H1 (cell line): ENCODE measurements at regions not wholly inside any gene's neighbourhood (a gene's known extent, or its start where the extent isn't known, plus 50 kb on each side); places are given as distances from the start of the nearest gene placed in this dataset.
A peak's percentile ranks its signal among the peaks of the same experiment; 100 is the strongest.

ENCODE experiments used
- CTCF ChIA-PET: fragments of 300-600 bp; sonication (Branson Sonifier 250); formaldehyde crosslinking; loops from one replicate; lab custom pipeline; 2021; ENCODE audit not compliant: partially characterized antibody; lab: Charles Lee
- POLR2A ChIA-PET: fragments of 300-600 bp; sonication (Branson Sonifier 250); formaldehyde crosslinking; loops from one replicate; lab custom pipeline; 2021; ENCODE audit warnings: inconsistent platforms; ENCODE audit not compliant: partially characterized antibody; lab: Charles Lee
- DNase-seq, 2 experiments: peaks; one replicate each; pipeline versions ENCODE4 v3.0.0 to v3.0.0-alpha.2; 2010 to 2022; ENCODE audit warnings: low spot score in 2 of 2, low read depth in 1 of 2, mixed read lengths in 1 of 2
- FAIRE-seq: peaks from 2 replicates; lab custom pipeline; 2011; peaks lifted over from hg19 to GRCh38; lab: Jason Lieb, UNC
- H2AFZ ChIP-seq: 2 replicates; pipeline ENCODE4 v1.8.1; 2012; ENCODE audit warnings: low read length, inconsistent platforms
- H2AK5ac ChIP-seq: 2 replicates; pipeline ENCODE4 v1.6.1; 2013; ENCODE audit warnings: low read depth, low read length
- H2BK120ac ChIP-seq: replicated peaks from 2 replicates; pipeline ENCODE3; 2013; ENCODE audit warnings: low read depth, low read length, inconsistent platforms
- H2BK12ac ChIP-seq: 2 replicates; pipeline ENCODE4 v1.6.1; 2013; ENCODE audit warnings: low read depth, low read length
- H2BK15ac ChIP-seq: 2 replicates; pipeline ENCODE4 v1.6.1; 2013; ENCODE audit warnings: low read length
- H2BK20ac ChIP-seq: 2 replicates; pipeline ENCODE4 v1.6.1; 2013; ENCODE audit warnings: low read length
- H2BK5ac ChIP-seq: 2 replicates; pipeline ENCODE4 v1.6.1; 2013; ENCODE audit warnings: low read depth, low read length
- H3K14ac ChIP-seq: 2 replicates; pipeline ENCODE4 v1.6.1; 2013; ENCODE audit warnings: inconsistent platforms; ENCODE audit not compliant: insufficient read length
- H3K18ac ChIP-seq: 2 replicates; pipeline ENCODE4 v1.6.1; 2013; ENCODE audit warnings: low read length; ENCODE audit errors: extremely low read depth
- H3K23ac ChIP-seq: 2 replicates; pipeline ENCODE4 v1.6.1; 2013; ENCODE audit warnings: inconsistent platforms; ENCODE audit not compliant: insufficient read length
- H3K23me2 ChIP-seq: 2 replicates; pipeline ENCODE4 v1.6.1; 2013; ENCODE audit warnings: low read depth, low read length
- H3K27ac ChIP-seq: 2 replicates; pipeline ENCODE4 v1.6.1; 2011; ENCODE audit warnings: low read depth, low read length, inconsistent platforms
- H3K27me3 ChIP-seq, 4 experiments: replicated peaks in 1 of 4; 1 replicate in 1 of 4; 2 replicates in 3 of 4; pipeline versions ENCODE4 v1.6.1 to v1.8.1; 2011 to 2013; ENCODE audit warnings: low read length in 3 of 4, mild to moderate bottlenecking in 3 of 4, inconsistent platforms in 2 of 4, mixed read lengths in 2 of 4, moderate library complexity in 1 of 4; ENCODE audit not compliant: control insufficient read depth in 3 of 4, insufficient read depth in 3 of 4; ENCODE audit errors: extremely low read depth in 1 of 4
- H3K36me3 ChIP-seq, 4 experiments: 2 replicates each; pipeline versions ENCODE4 v1.6.1 to v1.8.1; 2011 to 2013; ENCODE audit warnings: mild to moderate bottlenecking in 4 of 4, low read length in 3 of 4, moderate library complexity in 2 of 4, control low read depth in 1 of 4, inconsistent platforms in 1 of 4; ENCODE audit not compliant: insufficient read depth in 4 of 4, control insufficient read depth in 2 of 4
- H3K4ac ChIP-seq: replicated peaks from 2 replicates; pipeline ENCODE3; 2013; ENCODE audit warnings: low read length, low read depth, mixed read lengths, inconsistent platforms; ENCODE audit not compliant: insufficient read length
- H3K4me1 ChIP-seq, 4 experiments: replicated peaks in 1 of 4; 1 replicate in 1 of 4; 2 replicates in 3 of 4; pipeline versions ENCODE4 v1.6.1 to v1.8.1; 2011 to 2013; ENCODE audit warnings: low read length in 3 of 4, inconsistent platforms in 2 of 4, mixed read lengths in 1 of 4; ENCODE audit not compliant: insufficient read depth in 4 of 4, control insufficient read depth in 3 of 4
- H3K4me2 ChIP-seq, 2 experiments: 2 replicates each; pipeline versions ENCODE4 v1.6.1 to v1.8.1; 2011 to 2013; ENCODE audit warnings: low read depth in 2 of 2, low read length in 2 of 2, control low read depth in 1 of 2, inconsistent platforms in 1 of 2, mild to moderate bottlenecking in 1 of 2; ENCODE audit not compliant: insufficient read depth in 1 of 2
- H3K4me3 ChIP-seq, 4 experiments: fragments of 200-600, 300-600 bp in 1 of 4; sonication (generic), shearing (Covaris generic), sonication (Bioruptor Twin) in 1 of 4; 2 replicates each; pipeline versions ENCODE4 v1.5.1 to v1.8.1; 2011 to 2016; ENCODE audit warnings: low read length in 4 of 4, low read depth in 3 of 4, control low read depth in 2 of 4, inconsistent platforms in 2 of 4, mild to moderate bottlenecking in 2 of 4, mixed read lengths in 1 of 4, moderate library complexity in 1 of 4; ENCODE audit not compliant: insufficient read depth in 2 of 4; ENCODE audit errors: extremely low read depth in 1 of 4
- H3K56ac ChIP-seq: replicated peaks from 2 replicates; pipeline ENCODE3; 2013; ENCODE audit warnings: low read depth, mild to moderate bottlenecking, mixed read lengths, low read length, inconsistent platforms; ENCODE audit not compliant: insufficient read length
- H3K79me1 ChIP-seq: 2 replicates; pipeline ENCODE4 v1.6.1; 2013; ENCODE audit warnings: low read depth, low read length, control low read depth
- H3K79me2 ChIP-seq, 2 experiments: 2 replicates each; pipeline versions ENCODE4 v1.6.1 to v1.8.1; 2012 to 2013; ENCODE audit warnings: low read length in 2 of 2, mild to moderate bottlenecking in 2 of 2, inconsistent platforms in 1 of 2; ENCODE audit not compliant: insufficient read depth in 2 of 2, control insufficient read depth in 1 of 2
- H3K9ac ChIP-seq, 4 experiments: replicated peaks in 1 of 4; 1 replicate in 1 of 4; 2 replicates in 3 of 4; pipeline versions ENCODE4 v1.6.1 to v1.8.1; 2011 to 2013; ENCODE audit warnings: low read depth in 3 of 4, low read length in 3 of 4, control low read depth in 2 of 4, mild to moderate bottlenecking in 2 of 4, moderate library complexity in 2 of 4, inconsistent platforms in 1 of 4; ENCODE audit errors: extremely low read depth in 1 of 4
- H3K9me3 ChIP-seq, 2 experiments: 2 replicates each; pipeline versions ENCODE4 v1.6.1 to v1.8.1; 2012 to 2013; ENCODE audit warnings: mild to moderate bottlenecking in 2 of 2, moderate library complexity in 2 of 2, control low read depth in 1 of 2, inconsistent platforms in 1 of 2, low read depth in 1 of 2, low read length in 1 of 2, mixed read lengths in 1 of 2; ENCODE audit not compliant: insufficient read depth in 2 of 2
- H4K20me1 ChIP-seq, 2 experiments: replicated peaks in 1 of 2; 2 replicates each; pipeline versions ENCODE3 to v1.8.1; 2011 to 2013; ENCODE audit warnings: inconsistent platforms in 2 of 2, low read length in 2 of 2, mild to moderate bottlenecking in 1 of 2; ENCODE audit not compliant: insufficient read depth in 2 of 2, control insufficient read depth in 1 of 2
- H4K5ac ChIP-seq: 2 replicates; pipeline ENCODE4 v1.6.1; 2013; ENCODE audit warnings: low read length, low read depth, mixed read lengths, inconsistent platforms; ENCODE audit not compliant: insufficient read length
- H4K8ac ChIP-seq: 2 replicates; pipeline ENCODE4 v1.8.0; 2013; ENCODE audit warnings: mild to moderate bottlenecking, moderate library complexity, low read length, inconsistent platforms; ENCODE audit not compliant: insufficient read depth; ENCODE audit errors: extremely low read depth
- H4K91ac ChIP-seq: replicated peaks from 2 replicates; pipeline ENCODE3; 2013; ENCODE audit warnings: low read length, mixed read lengths, inconsistent platforms; ENCODE audit not compliant: insufficient read length
- ASH2L ChIP-seq: fragments of 200-600, 300-600 bp; sonication (generic); IDR thresholded peaks from one replicate; pipeline ENCODE4 v1.7.1; 2017; ENCODE audit warnings: low read length
- BCL11A ChIP-seq, 2 experiments: IDR thresholded peaks; one replicate each; pipeline ENCODE4 v1.6.1; 2011; ENCODE audit warnings: low read depth in 2 of 2, low read length in 2 of 2, mild to moderate bottlenecking in 2 of 2
- HDAC6 ChIP-seq: IDR thresholded peaks from one replicate; pipeline ENCODE4 v1.7.1; 2012; ENCODE audit warnings: low read depth, mild to moderate bottlenecking, inconsistent platforms, low read length, moderate library complexity
- JUN ChIP-seq: IDR thresholded peaks from 2 replicates; pipeline ENCODE4 v1.6.1; 2011; ENCODE audit warnings: low read depth, mild to moderate bottlenecking, improper control_type of control experiment, low read length
- KDM1A ChIP-seq: fragments of 200-600, 300-600 bp; sonication (generic); IDR thresholded peaks from 2 replicates; pipeline ENCODE4 v1.7.1; 2016; ENCODE audit warnings: mild to moderate bottlenecking, low read length, borderline replicate concordance
- MAFK ChIP-seq: IDR thresholded peaks from 2 replicates; pipeline ENCODE4 v1.6.1; 2012; ENCODE audit warnings: low read depth, mild to moderate bottlenecking, improper control_type of control experiment, low read length
- PHF8 ChIP-seq: fragments of 200-600 bp; sonication (generic); conservative IDR thresholded peaks from 2 replicates; pipeline ENCODE4 v1.7.1; 2012; ENCODE audit warnings: low read depth, mild to moderate bottlenecking, inconsistent platforms, low read length, moderate library complexity
- POLR2AphosphoS5 ChIP-seq: IDR thresholded peaks from 2 replicates; pipeline ENCODE4 v1.6.1; 2011; ENCODE audit warnings: low read depth, low read length
- SIRT6 ChIP-seq: IDR thresholded peaks from one replicate; pipeline ENCODE4 v1.7.1; 2012; ENCODE audit warnings: low read length, inconsistent platforms
- SIX5 ChIP-seq: IDR thresholded peaks from 2 replicates; pipeline ENCODE4 v1.6.1; 2011; ENCODE audit warnings: mild to moderate bottlenecking, low read depth, low read length
- SUZ12 ChIP-seq: fragments of 200-600 bp; sonication (generic); IDR thresholded peaks from 2 replicates; pipeline ENCODE4 v1.6.1; 2012; ENCODE audit warnings: mild to moderate bottlenecking, inconsistent platforms, low read length, moderate library complexity, mixed read lengths
- TAF7 ChIP-seq: optimal IDR thresholded peaks from 2 replicates; pipeline ENCODE3; 2011; ENCODE audit warnings: low read depth, mild to moderate bottlenecking, inconsistent platforms, low read length, moderate library complexity, borderline replicate concordance
- TCF12 ChIP-seq: IDR thresholded peaks from 2 replicates; pipeline ENCODE4 v1.6.1; 2011; ENCODE audit warnings: low read depth, mild to moderate bottlenecking, low read length
- TEAD4 ChIP-seq: IDR thresholded peaks from 2 replicates; pipeline ENCODE4 v1.6.1; 2012; ENCODE audit warnings: low read depth, low read length, inconsistent platforms, mixed read lengths
- WGBS, 2 experiments: shearing (Covaris generic) in 1 of 2; methylation state at CpG; one replicate each; pipeline versions ENCODE4 v1.1.6 to v1.1.7; 2013 to 2015; ENCODE audit warnings: low lambda C conversion rate in 2 of 2, mixed read lengths in 2 of 2, inconsistent platforms in 1 of 2, low coverage in 1 of 2, missing lambda C conversion rate in 1 of 2; ENCODE audit not compliant: insufficient replicate concordance in 2 of 2, insufficient coverage in 1 of 2, insufficient read length in 1 of 2; ENCODE audit errors: extremely low coverage in 1 of 2, missing lambda C conversion rate in 1 of 2; 5-methylcytosine and 5-hydroxymethylcytosine counted together

DNA sequence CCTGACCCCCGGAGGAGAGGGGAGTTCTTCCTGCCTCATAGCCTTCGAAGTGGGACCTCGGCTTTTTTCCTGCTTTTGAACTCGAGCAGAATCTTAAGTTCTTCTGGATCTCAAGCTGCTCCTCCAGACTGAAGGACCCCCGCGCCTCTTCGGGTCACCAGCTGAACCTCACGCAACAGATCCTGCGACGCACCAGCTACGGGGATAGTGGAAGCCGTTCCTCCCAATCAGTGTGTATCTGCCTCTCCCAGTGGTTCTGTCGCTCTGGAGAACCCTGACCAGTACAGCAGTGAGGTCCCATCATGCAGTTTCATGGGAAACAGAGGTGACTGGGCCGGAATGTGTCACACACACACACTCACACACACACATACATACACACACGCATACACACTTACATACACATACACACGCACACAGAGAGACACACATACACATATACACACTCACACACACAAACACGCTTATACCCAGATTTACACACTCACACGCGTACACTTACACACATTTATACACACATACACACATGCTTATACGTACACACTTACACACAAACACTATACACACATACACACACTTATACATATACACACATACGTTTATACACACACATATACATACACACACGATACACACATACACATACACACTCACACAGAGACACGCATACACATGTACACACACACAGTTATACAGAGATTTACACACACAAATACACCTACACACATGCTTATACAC, 170.0 kb downstream of the TTLL2 start:
- Histone ChIP-seq H3K4me1 (peaks cover 0 to 11% (median 4%) of the 10 kb centered on the region in 4 experiments; a peak in 5 of 7 replicates), H4K8ac (no peak overlapping the region)
- DNase-seq = no peak
- TF ChIP-seq POLR2AphosphoS5 (no peak), SUZ12 (no peak), MAFK (no peak), PHF8 (no peak), TEAD4 (no peak), KDM1A (no peak), JUN (no peak), TAF7 (no peak), HDAC6 (no peak), SIX5 (no peak), BCL11A (IDR thresholded peaks at IDR 0.05; ENCODE audit: low read depth in 2 of 2, low read length in 2 of 2) (no peak), ASH2L (no peak), TCF12 (no peak), SIRT6 (no peak)

More for the DNA sequence above, 170.0 kb downstream of the TTLL2 start:
- no peak overlapping the region for H3K27ac ChIP-seq
- no peak overlapping the region for H2AFZ ChIP-seq
- no peak overlapping the region for H3K14ac ChIP-seq
- H4K5ac ChIP-seq = no peak overlapping the region
- H2BK20ac ChIP-seq = peak overlapping the region; percentile 26; the same call in 1 of the 2 replicates
- no peak overlapping the region for H3K18ac ChIP-seq
- H3K36me3 ChIP-seq = no peaks in the 10 kb centered on the region
- H3K23me2 ChIP-seq = peaks cover 6% of the 10 kb centered on the region
- H2BK120ac ChIP-seq = no peak overlapping the region
- 89 to 95% methylated on average over 6 to 23 of the region's 23 CpGs for WGBS, 2 experiments
- no peaks in the 10 kb centered on the region for H3K79me1 ChIP-seq
- no peak overlapping the region for H3K4ac ChIP-seq
- H4K91ac ChIP-seq = peak overlapping the region; percentile 5
- no peak overlapping the region for H2BK5ac ChIP-seq
- H2AK5ac ChIP-seq = no peak overlapping the region; the same call in 1 of the 2 replicates
- no peak overlapping the region for H3K23ac ChIP-seq
- H3K27me3 ChIP-seq = no peaks in the 10 kb centered on the region
- H2BK15ac ChIP-seq = peak overlapping the region; percentile 40; the same call in 1 of the 2 replicates
- ChIA-PET CTCF (interaction anchor here (1.0 to 3.2 kb wide), 3 partner anchors 9 to 173 kb away, joined by 3 to 13 read pairs (median 4); no protein-coding TSS in a partner anchor), POLR2A (no interaction called here)
- H2BK12ac ChIP-seq = peak overlapping the region; percentile 42; the same call in 1 of the 2 replicates
- no peak overlapping the region for H3K4me3 ChIP-seq
- no peaks in the 10 kb centered on the region for H3K79me2 ChIP-seq
- H4K20me1 ChIP-seq = no peaks in the 10 kb centered on the region
- no peak for FAIRE-seq
- no peak overlapping the region for H3K4me2 ChIP-seq
- no peaks in the 10 kb centered on the region for H3K9me3 ChIP-seq
- no peak overlapping the region for H3K9ac ChIP-seq
- peak overlapping the region; percentile 82 for H3K56ac ChIP-seq
